Naive thymus-derived CD8-positive, alpha-beta T cell (primary cell): ENCODE measurements at regions not wholly inside any gene's neighbourhood (a gene's known extent, or its start where the extent isn't known, plus 50 kb on each side); places are given as distances from the start of the nearest gene placed in this dataset.
"Not testable (repeated sequence)": the region's sequence is repeated elsewhere in the genome, so short reads cannot be mapped to it uniquely, and the experiment has no call there.

ENCODE experiments used
- ATAC-seq, 2 donors: fragments of 150-1000 bp; cut with Tn5 transposase in 1 of 2; sonication (Bioruptor Pico), chemical (Tn5 transposase) in 1 of 2; 1 replicate in 1 of 2; 2 replicates in 1 of 2; pipeline ENCODE4 v1.10.0; 2021; ENCODE audit warnings: mild to moderate bottlenecking in 2 of 2, moderate library complexity in 2 of 2
- POLR2A ChIA-PET: fragments of 350-600 bp; sonication (Branson Sonifier 250); formaldehyde crosslinking; loops from one replicate; lab custom pipeline; 2021; ENCODE audit warnings: antibody characterized with exemption; lab: Charles Lee
- DNase-seq, 10 donors: peaks; one replicate each; pipeline versions ENCODE4 v3.0.0 to v3.0.0-alpha.2; 2020 to 2022
- H3K27ac Mint-ChIP-seq, 10 donors: one replicate each; pipeline ENCODE4 v1.8.0; 2020 to 2022; ENCODE audit warnings: mild to moderate bottlenecking in 10 of 10, mixed read lengths in 10 of 10, moderate library complexity in 4 of 10, inconsistent platforms in 1 of 10
- H3K27me3 Mint-ChIP-seq, 5 donors: one replicate each; pipeline ENCODE4 v1.8.0; 2021 to 2022; ENCODE audit warnings: mixed read lengths in 5 of 5
- H3K36me3 Mint-ChIP-seq, 3 donors: one replicate each; pipeline ENCODE4 v1.8.0; 2020 to 2022; ENCODE audit warnings: mixed read lengths in 3 of 3, mild to moderate bottlenecking in 2 of 3, inconsistent platforms in 1 of 3
- H3K4me1 Mint-ChIP-seq, 4 donors: one replicate each; pipeline ENCODE4 v1.8.0; 2021 to 2022; ENCODE audit warnings: mixed read lengths in 4 of 4
- H3K4me3 Mint-ChIP-seq, 10 donors: one replicate each; pipeline ENCODE4 v1.8.0; 2020 to 2022; ENCODE audit warnings: mild to moderate bottlenecking in 10 of 10, mixed read lengths in 10 of 10, moderate library complexity in 6 of 10, inconsistent platforms in 1 of 10
- H3K9me3 Mint-ChIP-seq, 9 donors: one replicate each; pipeline ENCODE4 v1.8.0; 2020 to 2022; ENCODE audit warnings: mixed read lengths in 9 of 9, mild to moderate bottlenecking in 3 of 9, inconsistent platforms in 1 of 9, moderate library complexity in 1 of 9

DNA sequence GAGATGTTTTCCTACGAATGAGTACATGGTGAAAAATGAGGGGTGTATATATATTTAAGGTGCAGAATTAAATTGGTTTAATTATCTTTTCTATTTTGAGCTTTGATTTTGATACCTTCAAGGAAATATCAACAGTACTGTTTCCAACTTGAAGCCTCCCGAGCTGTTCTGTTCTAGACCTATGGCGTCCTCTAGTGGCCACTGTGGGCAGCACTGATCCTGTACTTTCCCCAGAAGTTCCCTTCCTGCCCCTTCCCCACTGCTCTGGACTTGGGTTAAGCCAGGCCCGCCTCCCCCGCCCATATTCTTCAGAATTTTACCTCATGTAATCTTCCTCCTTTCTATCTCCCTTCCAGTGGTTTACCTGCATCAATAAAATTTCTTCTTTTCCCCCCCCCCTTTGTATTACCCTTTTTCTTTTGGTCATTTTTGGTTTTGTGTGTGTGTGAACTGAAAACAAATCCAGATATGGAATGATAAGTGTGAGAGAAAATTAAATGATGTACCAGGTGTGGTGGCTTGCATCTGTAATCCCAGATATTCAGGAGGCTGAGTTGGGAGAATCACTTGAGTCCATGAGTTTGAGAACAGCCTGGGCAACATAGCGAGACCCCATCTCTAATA lies 1643.5 kb downstream of the TP53TG3F start:
- Mint-ChIP-seq H3K4me3 (no peak overlapping the region), H3K27me3 (no peaks in the 10 kb centered on the region), H3K36me3 (peaks cover 0 to 13% (median 0%) of the 10 kb centered on the region in 3 donors), H3K4me1 (no peaks in the 10 kb centered on the region), H3K9me3 (peaks cover 12 to 39% (median 19%) of the 10 kb centered on the region in 9 donors), H3K27ac (no peak overlapping the region)
- POLR2A ChIA-PET, result no interaction called here
- no peak for ATAC-seq
- no peak for DNase-seq

DNA sequence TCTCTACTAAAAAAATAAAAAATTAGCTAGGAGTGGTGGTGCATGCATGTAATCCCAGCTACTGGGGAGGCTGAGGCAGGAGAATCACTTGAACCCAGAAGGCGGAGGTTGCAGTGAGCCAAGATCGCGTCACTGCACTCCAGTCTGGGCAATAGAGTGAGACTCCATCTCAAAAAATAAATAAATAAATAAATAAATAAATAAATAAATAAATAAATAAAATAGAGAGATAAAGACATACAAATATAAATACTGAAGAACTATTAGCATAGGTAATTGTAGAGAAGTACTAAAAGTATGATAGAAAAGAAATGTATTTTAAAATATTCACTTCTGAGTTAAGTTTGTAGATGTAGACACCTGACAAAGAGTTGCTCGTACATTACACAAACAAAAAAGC lies 1652.4 kb downstream of the TP53TG3F start:
- H3K4me1 Mint-ChIP-seq, H3K36me3 Mint-ChIP-seq, H3K4me3 Mint-ChIP-seq, H3K27me3 Mint-ChIP-seq, H3K27ac Mint-ChIP-seq, DNase-seq, ATAC-seq, POLR2A ChIA-PET: not testable (repeated sequence)
- H3K9me3 Mint-ChIP-seq, result peaks cover 0 to 36% (median 18%) of the 10 kb centered on the region in 9 donors

DNA sequence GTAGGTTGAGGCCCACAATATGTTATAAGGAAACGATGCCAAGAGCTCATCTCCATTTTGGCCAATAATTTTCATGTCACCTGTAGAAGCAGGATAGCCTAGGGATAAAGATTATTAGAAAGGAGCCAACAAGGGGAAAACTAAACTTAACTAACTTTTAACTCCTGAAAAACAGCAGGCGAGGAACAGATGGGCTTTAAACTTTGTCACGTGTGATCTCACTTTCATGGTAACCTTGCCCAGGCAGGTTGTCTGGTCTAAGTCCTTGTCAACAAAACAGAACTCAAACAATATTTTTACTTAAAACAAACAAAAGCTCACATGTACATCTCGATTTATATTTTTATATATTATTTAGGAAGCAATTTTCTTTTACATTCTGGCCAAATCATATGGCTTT lies 1672.0 kb downstream of the TP53TG3F start:
- POLR2A ChIA-PET, result no interaction called here
- Mint-ChIP-seq H3K36me3 (peaks cover 0 to 10% (median 0%) of the 10 kb centered on the region in 3 donors), H3K27ac (no peak overlapping the region), H3K4me1 (no peaks in the 10 kb centered on the region), H3K27me3 (no peaks in the 10 kb centered on the region), H3K4me3 (no peak overlapping the region), H3K9me3 (peaks cover 7 to 39% (median 20%) of the 10 kb centered on the region in 9 donors)
- DNase-seq, result no peak
- ATAC-seq, result no peak

GRCh38 chr16:35134471-35134870 lies 1675.1 kb downstream of the TP53TG3F start:
- Mint-ChIP-seq H3K4me3 (no peak overlapping the region), H3K36me3 (peaks cover 0 to 6% (median 0%) of the 10 kb centered on the region in 3 donors), H3K27me3 (no peaks in the 10 kb centered on the region), H3K27ac (no peak overlapping the region), H3K4me1 (no peaks in the 10 kb centered on the region), H3K9me3 (peaks cover 3 to 29% (median 16%) of the 10 kb centered on the region in 9 donors)
- POLR2A ChIA-PET, result no interaction called here
- ATAC-seq (no peak), DNase-seq (no peak)

GRCh38 chr16:35140293-35140986 lies 1681.0 kb downstream of the TP53TG3F start:
- H3K4me1 Mint-ChIP-seq, result no peaks in the 10 kb centered on the region
- no peak overlapping the region for H3K27ac Mint-ChIP-seq
- DNase-seq, result no peak
- ATAC-seq, result no peak
- H3K27me3 Mint-ChIP-seq, result no peaks in the 10 kb centered on the region
- POLR2A ChIA-PET, result no interaction called here
- H3K9me3 Mint-ChIP-seq, result peaks cover 0 to 57% (median 23%) of the 10 kb centered on the region in 9 donors
- peaks cover 0 to 22% (median 0%) of the 10 kb centered on the region in 3 donors for H3K36me3 Mint-ChIP-seq
- no peak overlapping the region for H3K4me3 Mint-ChIP-seq

DNA sequence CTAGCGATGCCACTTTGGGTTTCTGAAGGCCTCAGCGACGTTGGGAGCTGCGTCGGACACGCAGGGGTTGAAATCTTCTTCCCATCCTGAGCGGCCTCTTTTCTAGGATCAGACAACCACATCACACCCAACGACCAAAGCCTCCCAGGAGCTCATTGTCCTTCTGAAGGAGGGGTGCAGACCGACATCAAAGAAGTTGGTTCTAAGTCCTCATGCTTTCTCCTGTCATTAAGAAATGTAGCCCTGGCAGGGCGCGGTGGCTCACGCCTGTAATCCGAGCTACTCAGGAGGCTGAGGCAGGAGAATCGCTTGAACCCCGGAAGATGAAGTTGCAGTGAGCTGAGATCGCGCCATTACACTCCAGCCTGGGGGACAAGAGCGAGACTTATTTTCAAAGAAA lies 1681.9 kb downstream of the TP53TG3F start:
- POLR2A ChIA-PET, result no interaction called here
- no peaks in the 10 kb centered on the region for H3K4me1 Mint-ChIP-seq
- H3K27me3 Mint-ChIP-seq, result no peaks in the 10 kb centered on the region
- no peak overlapping the region for H3K27ac Mint-ChIP-seq
- DNase-seq (no peak), ATAC-seq (no peak)
- H3K36me3 Mint-ChIP-seq, result peaks cover 0 to 22% (median 0%) of the 10 kb centered on the region in 3 donors
- peaks cover 0 to 62% (median 27%) of the 10 kb centered on the region in 9 donors for H3K9me3 Mint-ChIP-seq
- peak overlapping the region in 1 of 10 donors; percentile 38 for H3K4me3 Mint-ChIP-seq

DNA sequence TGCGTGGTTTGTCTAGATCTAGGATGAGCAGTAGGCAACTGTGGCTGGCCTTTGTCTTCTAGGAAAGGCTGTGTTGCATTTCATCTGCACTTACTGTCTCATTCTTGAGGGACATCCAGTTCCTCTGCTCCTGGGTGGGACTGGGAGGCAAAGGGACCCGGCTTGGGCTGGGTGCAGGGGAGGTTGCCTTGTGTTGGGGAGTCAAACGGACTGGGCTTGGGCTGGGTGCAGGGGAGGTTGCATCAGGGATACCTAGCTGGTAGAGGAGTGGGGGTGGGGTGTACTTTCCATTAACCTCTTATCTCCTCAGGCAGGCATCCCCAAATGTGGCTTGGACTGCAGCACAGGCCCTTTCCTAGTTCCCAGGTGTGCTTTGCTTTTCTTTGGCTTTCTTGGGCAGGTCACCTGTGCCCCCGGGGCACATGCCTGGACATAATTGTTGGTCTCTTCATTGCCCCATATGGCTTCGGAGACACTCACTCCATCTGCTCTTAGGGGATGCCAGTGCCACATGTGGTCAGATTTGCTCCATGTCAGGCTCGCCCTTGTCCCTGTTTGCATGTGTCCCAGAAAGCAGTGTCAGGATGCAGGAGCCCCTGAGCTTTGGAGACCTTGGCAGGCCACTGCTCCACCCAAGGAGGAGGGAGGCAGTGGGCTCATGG lies 1682.9 kb downstream of the TP53TG3F start:
- no peak for ATAC-seq
- peaks cover 0 to 22% (median 0%) of the 10 kb centered on the region in 3 donors for H3K36me3 Mint-ChIP-seq
- no peaks in the 10 kb centered on the region for H3K27me3 Mint-ChIP-seq
- no peak overlapping the region for H3K27ac Mint-ChIP-seq
- no peaks in the 10 kb centered on the region for H3K4me1 Mint-ChIP-seq
- H3K9me3 Mint-ChIP-seq, result peaks cover 0 to 62% (median 33%) of the 10 kb centered on the region in 9 donors
- no peak for DNase-seq
- no peak overlapping the region for H3K4me3 Mint-ChIP-seq
- POLR2A ChIA-PET, result no interaction called here

DNA sequence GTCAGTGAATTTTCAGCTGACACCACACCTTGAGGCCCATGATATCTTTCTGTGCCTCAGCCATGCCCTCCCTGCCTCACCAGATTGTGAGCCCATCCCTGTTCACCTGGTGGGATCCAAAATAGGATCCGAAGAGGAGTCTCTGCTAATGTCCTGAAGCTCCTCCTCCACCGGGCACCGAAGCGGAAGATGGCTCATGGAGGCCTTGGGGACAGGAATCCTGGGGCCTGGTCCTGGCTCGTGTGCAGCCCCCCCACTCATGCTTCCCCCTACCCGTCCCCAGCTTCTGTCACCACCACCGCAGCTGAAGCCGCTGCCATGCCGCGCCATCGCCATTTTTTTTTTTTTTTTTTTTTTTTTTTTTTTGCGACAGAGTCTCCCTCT lies 1683.4 kb downstream of the TP53TG3F start:
- peaks cover 0 to 60% (median 33%) of the 10 kb centered on the region in 9 donors for H3K9me3 Mint-ChIP-seq
- DNase-seq, result no peak
- no peaks in the 10 kb centered on the region for H3K27me3 Mint-ChIP-seq

GRCh38 chr16:35144212-35144932 lies 1685.0 kb downstream of the TP53TG3F start:
- H3K4me3 Mint-ChIP-seq, result no peak overlapping the region
- no peak overlapping the region for H3K27ac Mint-ChIP-seq
- POLR2A ChIA-PET, result no interaction called here
- no peaks in the 10 kb centered on the region for H3K4me1 Mint-ChIP-seq
- peaks cover 0 to 22% (median 0%) of the 10 kb centered on the region in 3 donors for H3K36me3 Mint-ChIP-seq
- no peak for DNase-seq
- H3K27me3 Mint-ChIP-seq, result no peaks in the 10 kb centered on the region
- no peak for ATAC-seq
- H3K9me3 Mint-ChIP-seq, result peaks cover 0 to 71% (median 34%) of the 10 kb centered on the region in 9 donors

More for the DNA sequence above, 1683.4 kb downstream of the TP53TG3F start:
- H3K4me1 Mint-ChIP-seq, result no peaks in the 10 kb centered on the region
- ATAC-seq, result no peak
- H3K4me3 Mint-ChIP-seq, result no peak overlapping the region
- no peak overlapping the region for H3K27ac Mint-ChIP-seq
- H3K36me3 Mint-ChIP-seq, result peaks cover 0 to 22% (median 0%) of the 10 kb centered on the region in 3 donors
- POLR2A ChIA-PET, result no interaction called here

GRCh38 chr16:35146031-35146710 lies 1686.8 kb downstream of the TP53TG3F start:
- Mint-ChIP-seq H3K36me3 (peaks cover 0 to 18% (median 0%) of the 10 kb centered on the region in 3 donors), H3K27me3 (no peaks in the 10 kb centered on the region), H3K4me3 (no peak overlapping the region), H3K4me1 (no peaks in the 10 kb centered on the region), H3K9me3 (peaks cover 0 to 73% (median 21%) of the 10 kb centered on the region in 9 donors), H3K27ac (peak overlapping the region in 1 of 10 donors; percentile 52)
- ATAC-seq (no peak), DNase-seq (no peak)
- POLR2A ChIA-PET, result no interaction called here

DNA sequence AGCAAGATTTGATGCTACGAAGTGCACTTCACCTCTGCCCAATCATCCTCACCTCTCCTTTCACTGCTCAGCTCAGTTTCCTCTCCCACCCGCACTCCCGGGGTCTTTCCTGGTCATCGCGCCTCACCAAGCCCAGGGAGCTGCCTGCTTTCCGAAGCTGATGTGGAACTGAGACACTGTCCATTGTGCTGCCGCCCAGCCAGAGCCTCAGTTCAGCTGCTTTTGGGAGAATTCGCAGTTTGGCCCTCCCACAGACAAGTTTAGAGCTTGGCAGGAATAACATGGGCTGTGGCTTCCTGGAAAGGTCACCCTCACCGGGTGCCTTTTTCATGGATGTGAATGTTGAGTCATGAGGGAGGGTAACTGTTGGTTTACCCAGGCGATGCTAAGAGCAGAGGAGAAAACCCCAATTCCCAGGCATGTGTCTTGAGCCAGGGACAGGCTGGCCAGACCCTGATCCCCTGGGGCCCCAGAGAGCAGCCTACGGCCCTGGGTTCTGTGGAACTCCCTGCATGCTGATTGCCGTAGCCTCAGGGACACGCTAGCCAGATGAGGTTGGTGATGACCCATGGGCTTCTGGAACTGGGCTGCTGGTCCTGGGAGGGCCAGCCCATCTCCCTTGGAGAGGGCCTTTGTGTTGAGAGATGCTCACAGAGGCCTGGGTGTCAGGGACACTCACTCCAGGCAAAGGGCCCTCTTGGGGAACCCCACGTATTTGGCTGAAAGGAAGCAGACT lies 1687.5 kb downstream of the TP53TG3F start:
- peaks cover 0 to 3% (median 0%) of the 10 kb centered on the region in 5 donors for H3K27me3 Mint-ChIP-seq
- peaks cover 0 to 74% (median 21%) of the 10 kb centered on the region in 9 donors for H3K9me3 Mint-ChIP-seq
- POLR2A ChIA-PET, result no interaction called here
- H3K4me3 Mint-ChIP-seq, result no peak overlapping the region
- ATAC-seq (no peak), DNase-seq (no peak)
- peaks cover 0 to 14% (median 0%) of the 10 kb centered on the region in 3 donors for H3K36me3 Mint-ChIP-seq
- no peak overlapping the region for H3K27ac Mint-ChIP-seq
- no peaks in the 10 kb centered on the region for H3K4me1 Mint-ChIP-seq
